IPS DF 4.7 (cell line): ENCODE measurements at regions not wholly inside any gene's neighbourhood (a gene's known extent, or its start where the extent isn't known, plus 50 kb on each side); places are given as distances from the start of the nearest gene placed in this dataset.
"Not testable (repeated sequence)": the region's sequence is repeated elsewhere in the genome, so short reads cannot be mapped to it uniquely, and the experiment has no call there.

ENCODE experiments used
- DNase-seq: peaks from one replicate; pipeline ENCODE4 v3.0.0-alpha.2; 2013; ENCODE audit warnings: low spot score; ENCODE audit errors: extremely low read depth

DNA sequence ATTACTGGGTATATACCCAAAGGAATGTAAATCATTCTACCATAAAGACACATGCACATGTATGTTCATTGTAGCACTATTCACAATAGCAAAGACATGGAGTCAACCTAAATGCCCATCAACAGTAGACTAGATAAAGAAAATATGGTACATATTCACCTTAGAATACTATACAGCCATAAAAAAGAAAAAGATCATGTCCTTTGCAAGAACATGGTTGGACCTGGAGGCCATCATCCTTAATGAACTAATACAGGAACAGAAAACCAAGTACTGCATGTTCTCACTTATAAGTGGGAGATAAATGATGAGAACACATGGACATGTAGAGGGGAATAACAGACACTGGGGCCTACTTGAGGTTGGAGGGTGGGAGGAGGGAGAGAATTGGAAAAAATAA lies 133.2 kb upstream of the RASA1 start:
- not testable (repeated sequence) for DNase-seq

- no peak for DNase-seq
Measured at GRCh38 chr5:87136096-87136495, 131.6 kb upstream of the RASA1 start.

DNA sequence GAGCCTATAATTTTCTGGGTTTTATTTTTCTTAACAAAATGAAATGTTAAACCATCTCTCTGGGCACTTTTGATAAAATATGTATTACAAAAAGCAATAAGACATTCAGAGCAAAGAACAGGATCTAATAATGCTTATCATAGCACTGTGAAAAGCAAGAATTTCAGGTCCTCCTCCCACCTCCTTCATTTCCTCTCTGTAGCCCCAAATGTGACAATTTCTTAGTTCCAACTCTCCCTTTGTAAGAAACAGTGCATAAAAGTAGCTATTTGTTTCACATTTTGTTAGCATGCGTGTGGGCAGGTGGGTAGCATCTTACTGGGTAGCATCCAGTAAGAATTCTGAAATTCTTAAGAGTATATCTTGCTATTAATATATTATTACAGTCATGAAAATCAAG lies 130.9 kb upstream of the RASA1 start:
- DNase-seq = no peak

- no peak for DNase-seq
Measured at GRCh38 chr5:87137283-87137682, 130.4 kb upstream of the RASA1 start.

- DNase-seq = no peak
Measured at GRCh38 chr5:87138091-87138805, 129.4 kb upstream of the RASA1 start.

- no peak for DNase-seq
Measured at GRCh38 chr5:87139795-87140194, 127.9 kb upstream of the RASA1 start.

GRCh38 chr5:87141544-87141943 lies 126.1 kb upstream of the RASA1 start:
- DNase-seq = no peak

- DNase-seq = not testable (repeated sequence)
Measured at GRCh38 chr5:87145853-87146252, 121.8 kb upstream of the RASA1 start.

GRCh38 chr5:87147441-87147840 lies 120.2 kb upstream of the RASA1 start:
- no peak for DNase-seq

DNA sequence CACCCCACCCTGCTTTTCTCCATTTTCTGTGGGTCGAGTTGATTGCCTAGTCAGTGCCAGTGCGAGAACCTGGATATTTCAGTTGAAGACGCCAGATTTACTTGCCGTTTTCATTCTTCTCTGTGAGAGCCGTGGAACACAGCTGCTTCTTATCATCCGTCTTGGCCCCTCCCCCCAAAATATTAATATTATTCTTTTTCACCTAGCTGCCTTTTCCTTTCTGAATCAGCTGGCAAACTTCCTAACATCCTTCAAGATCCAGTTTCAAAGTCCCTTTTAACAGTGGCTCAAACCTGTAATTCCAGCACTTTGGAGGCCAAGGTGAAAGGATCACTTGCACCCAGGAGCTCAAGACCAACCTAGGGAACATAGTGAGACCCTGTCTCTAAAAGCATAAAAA lies 117.1 kb upstream of the RASA1 start:
- no peak for DNase-seq

GRCh38 chr5:87151547-87151946 lies 116.1 kb upstream of the RASA1 start:
- DNase-seq = no peak

DNA sequence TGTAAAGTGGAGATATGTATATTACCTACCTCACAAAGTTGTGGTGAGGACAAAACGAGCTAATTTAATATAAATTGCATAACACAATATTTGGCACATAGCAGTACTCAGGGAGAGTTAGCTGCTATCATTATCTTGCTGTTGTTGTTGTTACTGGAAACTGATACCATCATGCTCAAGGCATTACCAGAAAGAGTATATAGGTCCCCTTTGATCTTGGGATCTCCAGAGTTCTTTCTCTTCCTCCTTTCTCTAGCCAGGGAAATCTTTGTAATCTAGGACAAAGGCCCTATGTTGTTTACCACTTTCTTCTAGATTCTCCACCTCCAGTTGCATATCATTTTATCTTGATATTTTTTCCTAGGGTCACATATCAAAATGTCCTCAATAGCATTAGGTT lies 114.8 kb upstream of the RASA1 start:
- no peak for DNase-seq

GRCh38 chr5:87154191-87154590 lies 113.5 kb upstream of the RASA1 start:
- no peak for DNase-seq

- no peak for DNase-seq
Measured at GRCh38 chr5:87155106-87155505, 112.6 kb upstream of the RASA1 start.

- no peak for DNase-seq
Measured at GRCh38 chr5:87156631-87157030, 111.1 kb upstream of the RASA1 start.

DNA sequence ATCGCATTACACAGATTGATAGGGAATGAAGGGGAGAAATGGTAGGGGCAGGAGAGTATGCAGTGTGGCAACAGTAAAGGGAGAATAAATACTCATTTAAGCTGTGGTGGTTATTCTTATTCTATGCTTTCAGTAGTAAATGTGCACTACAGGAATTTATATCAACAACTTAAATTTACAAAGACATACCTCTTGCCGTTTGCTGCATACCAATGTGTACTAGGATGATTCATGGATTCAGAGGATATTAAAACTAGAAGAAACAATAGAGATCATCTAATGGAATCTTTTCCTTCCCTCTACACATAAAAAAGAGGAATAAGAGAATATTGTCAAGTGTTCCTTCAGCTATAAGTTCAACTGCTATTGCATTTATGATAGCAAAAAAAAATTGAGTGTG lies 103.3 kb upstream of the RASA1 start:
- no peak for DNase-seq

DNA sequence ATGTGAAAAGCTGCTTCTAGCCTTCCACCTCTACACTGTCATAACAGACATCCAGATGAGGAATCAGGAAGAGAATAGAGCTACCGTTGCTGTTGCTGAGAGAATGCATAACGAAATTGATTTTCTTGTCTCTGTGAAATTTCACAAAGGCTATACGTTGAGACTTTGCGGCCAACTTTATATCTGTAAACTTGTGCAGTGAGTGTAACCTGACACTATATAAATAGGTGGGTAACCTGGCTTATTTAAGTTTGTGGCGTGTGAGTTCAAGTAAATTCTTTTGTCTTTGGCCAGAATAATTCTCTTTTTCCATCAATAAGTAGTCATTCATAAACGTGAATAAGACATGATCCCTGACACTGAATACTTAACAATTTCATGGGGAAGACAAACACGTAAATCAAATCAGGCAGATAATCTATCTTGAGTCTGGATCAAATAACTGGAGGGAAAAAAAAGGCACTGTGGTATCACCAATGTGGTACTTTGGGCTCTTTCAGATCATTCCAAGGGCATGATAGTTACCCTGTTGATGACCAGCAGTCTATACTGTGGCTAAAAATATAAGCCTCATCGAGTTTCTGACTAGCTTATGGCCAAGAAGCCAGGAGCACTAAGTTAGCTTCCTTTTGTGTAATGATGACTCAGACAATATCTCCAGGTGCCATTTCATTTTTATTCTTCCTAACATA lies 98.2 kb upstream of the RASA1 start:
- DNase-seq = no peak

GRCh38 chr5:87170799-87171198 lies 96.9 kb upstream of the RASA1 start:
- no peak for DNase-seq

DNA sequence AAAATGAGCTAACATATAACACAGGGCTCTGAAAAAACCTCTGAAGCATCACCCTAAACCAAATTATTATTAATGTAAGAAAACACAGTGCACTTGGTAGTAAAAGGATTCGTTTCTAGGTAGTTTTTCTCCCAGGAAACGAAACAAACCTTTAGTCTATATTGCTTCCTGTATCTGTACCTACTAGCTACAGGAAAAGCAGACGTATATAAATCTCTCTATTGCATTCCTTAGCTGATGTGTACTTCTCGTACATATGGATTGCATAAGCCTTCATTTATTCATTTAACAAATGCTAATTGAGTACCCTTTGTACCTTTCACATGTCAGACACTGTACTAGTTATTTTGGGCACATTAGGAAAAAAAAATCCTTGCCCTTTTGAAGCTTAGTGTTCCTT lies 85.0 kb upstream of the RASA1 start:
- no peak for DNase-seq

DNA sequence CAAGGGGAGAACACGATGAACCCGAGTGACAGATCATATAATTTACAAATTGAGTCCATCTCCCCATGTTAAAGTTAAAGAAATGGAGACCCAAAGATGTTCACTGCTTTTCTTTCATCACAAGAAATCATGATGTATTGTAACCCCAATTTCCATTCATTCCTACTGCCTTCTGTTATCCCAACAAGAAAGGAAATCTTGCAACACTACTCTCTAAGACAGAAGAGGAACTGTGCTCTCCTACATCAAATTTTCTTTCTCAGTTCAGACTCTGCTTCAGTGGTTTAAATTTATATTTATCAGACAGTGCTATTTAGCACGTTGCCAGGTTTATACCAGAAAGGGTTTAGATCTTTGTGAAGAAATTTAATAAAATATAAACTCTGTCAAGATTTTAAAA lies 83.8 kb upstream of the RASA1 start:
- no peak for DNase-seq

- no peak for DNase-seq
Measured at GRCh38 chr5:87184605-87185004, 83.1 kb upstream of the RASA1 start.

GRCh38 chr5:87185838-87186237 lies 81.8 kb upstream of the RASA1 start:
- DNase-seq = no peak

DNA sequence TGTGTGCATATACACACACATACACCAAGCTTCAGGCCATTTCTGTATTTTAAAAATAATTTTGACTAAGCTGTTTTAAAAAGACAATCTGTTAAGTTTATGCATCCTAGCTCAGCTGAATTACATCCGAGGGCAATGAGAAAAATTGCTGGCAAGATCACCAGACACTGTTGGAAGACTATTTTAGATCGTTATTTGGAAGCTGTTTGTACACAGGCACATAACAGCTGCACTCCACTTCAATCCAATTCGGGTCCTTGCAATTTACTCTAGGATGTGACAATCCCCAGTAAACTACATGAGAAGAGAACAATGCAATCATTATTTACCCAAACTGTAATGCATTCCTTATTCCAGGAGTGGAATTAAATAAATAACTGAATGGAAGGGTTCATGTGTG lies 79.3 kb upstream of the RASA1 start:
- DNase-seq = no peak
